ENCODE measurements at regions not wholly inside any gene's neighbourhood (a gene's known extent, or its start where the extent isn't known, plus 50 kb on each side); places are given as distances from the start of the nearest gene placed in this dataset.

DNA sequence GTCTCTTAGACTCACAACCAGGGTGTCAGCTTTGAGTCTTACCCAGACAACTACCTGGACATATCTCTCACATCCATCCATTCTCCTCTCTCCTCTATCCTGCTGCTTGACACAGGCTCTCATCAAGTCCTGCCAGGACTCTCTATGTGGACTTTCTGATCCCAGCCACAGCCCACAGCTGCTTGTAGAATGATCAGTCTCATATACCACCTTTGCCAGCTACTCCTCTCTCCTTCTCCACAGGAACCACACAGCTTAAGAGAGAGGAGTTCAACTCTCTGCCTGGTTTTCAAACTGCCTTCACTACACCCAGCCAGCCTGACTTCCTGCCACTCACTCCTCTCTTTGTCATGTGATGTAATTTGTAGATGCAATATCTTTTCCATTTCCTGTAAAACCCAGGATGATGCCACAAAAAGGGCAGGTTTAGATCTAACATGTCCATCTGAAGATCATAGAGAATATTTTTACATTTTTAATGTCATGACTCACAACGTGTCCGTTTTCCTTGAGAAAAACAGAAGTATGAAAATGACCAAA is 154.0 kb downstream of the RAB11FIP2 start:
- Mint-ChIP-seq H3K4me1 (peaks cover 12% of the 10 kb centered on the region), H3K27me3 (peaks cover 22% of the 10 kb centered on the region), H3K36me3 (no peaks in the 10 kb centered on the region), H3K4me3 (no peak overlapping the region), H3K27ac (no peak overlapping the region), H3K9me3 (peaks cover 3% of the 10 kb centered on the region)
- peak; percentile 36 for ATAC-seq (ENCODE audit: low read depth)
- DNase-seq = no peak
- POLR2A ChIA-PET = no interaction called here

DNA sequence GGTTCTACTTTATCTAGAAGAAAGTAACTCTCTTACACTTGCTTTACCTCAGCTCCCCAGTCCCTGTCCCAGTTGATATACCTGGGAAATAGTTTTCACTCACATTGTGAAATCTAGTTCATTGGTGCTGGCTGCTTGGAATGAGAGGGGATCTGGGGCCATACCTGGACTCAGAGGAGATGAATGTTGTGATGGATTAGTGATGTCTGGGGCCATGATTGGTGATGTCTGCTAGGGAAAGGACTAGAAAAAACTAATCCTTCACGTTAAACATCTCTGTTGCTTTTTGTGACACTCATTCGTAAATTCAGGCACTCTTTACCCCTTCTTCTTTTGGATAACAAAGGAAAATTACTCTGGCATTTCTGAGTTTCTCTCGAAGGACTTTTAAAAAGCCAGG is 152.4 kb downstream of the RAB11FIP2 start:
- peaks cover 12% of the 10 kb centered on the region for H3K4me1 Mint-ChIP-seq
- no peak overlapping the region for H3K4me3 Mint-ChIP-seq
- H3K27me3 Mint-ChIP-seq = peaks cover 19% of the 10 kb centered on the region

DNA sequence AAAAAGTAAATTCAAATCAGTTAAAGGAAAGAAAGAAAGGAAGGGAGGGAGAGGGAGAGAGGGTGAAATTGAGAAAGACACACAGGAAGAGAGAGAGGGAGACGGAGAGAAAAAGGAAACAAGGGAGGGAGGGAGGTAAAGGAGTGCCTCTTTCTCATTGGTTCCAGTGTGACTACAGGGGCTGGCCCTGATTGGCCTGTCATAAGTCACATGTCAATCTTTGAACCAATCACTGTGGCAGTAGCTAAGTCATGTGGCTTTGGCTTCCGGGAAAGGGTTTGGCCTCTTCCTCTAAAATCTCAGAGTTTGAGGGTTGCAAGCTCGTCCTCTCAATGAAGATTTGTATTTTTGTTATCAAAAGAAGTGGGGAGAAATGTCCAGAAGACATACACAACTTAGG is 150.2 kb downstream of the RAB11FIP2 start:
- POLR2A ChIA-PET = no interaction called here
- Mint-ChIP-seq H3K36me3 (no peaks in the 10 kb centered on the region), H3K9me3 (peaks cover 3% of the 10 kb centered on the region), H3K4me3 (no peak overlapping the region), H3K4me1 (peaks cover 12% of the 10 kb centered on the region), H3K27me3 (peaks cover 13% of the 10 kb centered on the region), H3K27ac (no peak overlapping the region)
- no peak for DNase-seq
- no peak for ATAC-seq (ENCODE audit: low read depth)

More for the DNA sequence above, 152.4 kb downstream of the RAB11FIP2 start:
- POLR2A ChIA-PET = no interaction called here
- no peak overlapping the region for H3K27ac Mint-ChIP-seq
- no peak for ATAC-seq (ENCODE audit: low read depth)
- no peak for DNase-seq
- H3K36me3 Mint-ChIP-seq = no peaks in the 10 kb centered on the region
- H3K9me3 Mint-ChIP-seq = peaks cover 3% of the 10 kb centered on the region

DNA sequence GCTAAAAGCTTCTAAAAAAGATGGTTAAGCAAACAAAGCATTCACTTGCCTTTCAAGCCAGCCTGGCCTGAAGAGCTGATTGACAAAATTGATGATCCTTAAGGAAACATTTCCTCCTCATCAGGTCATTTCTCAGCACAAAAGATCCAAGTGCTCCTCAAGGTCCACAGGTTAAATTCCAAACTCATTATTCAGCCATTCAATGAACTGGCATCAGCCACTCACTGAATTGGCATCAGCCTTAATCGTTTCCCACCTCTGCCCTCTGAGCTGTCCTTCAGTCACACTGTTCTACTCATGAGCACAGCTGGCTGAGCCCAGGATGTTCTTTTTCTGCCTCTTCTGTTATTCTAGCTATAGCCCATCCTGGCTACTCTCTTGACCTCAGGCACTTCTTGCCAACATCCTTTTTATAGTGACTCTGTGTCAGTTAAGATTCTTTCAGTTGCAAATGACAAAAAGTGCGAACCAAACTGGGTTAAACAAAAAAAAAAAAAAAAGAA is 147.5 kb downstream of the RAB11FIP2 start:
- H3K4me3 Mint-ChIP-seq = no peak overlapping the region
- peaks cover 3% of the 10 kb centered on the region for H3K4me1 Mint-ChIP-seq
- peaks cover 7% of the 10 kb centered on the region for H3K27me3 Mint-ChIP-seq
- no peak for DNase-seq
- H3K27ac Mint-ChIP-seq = no peak overlapping the region
- no peak for ATAC-seq (ENCODE audit: low read depth)
- POLR2A ChIA-PET = no interaction called here
- peaks cover 3% of the 10 kb centered on the region for H3K9me3 Mint-ChIP-seq
- no peaks in the 10 kb centered on the region for H3K36me3 Mint-ChIP-seq

DNA sequence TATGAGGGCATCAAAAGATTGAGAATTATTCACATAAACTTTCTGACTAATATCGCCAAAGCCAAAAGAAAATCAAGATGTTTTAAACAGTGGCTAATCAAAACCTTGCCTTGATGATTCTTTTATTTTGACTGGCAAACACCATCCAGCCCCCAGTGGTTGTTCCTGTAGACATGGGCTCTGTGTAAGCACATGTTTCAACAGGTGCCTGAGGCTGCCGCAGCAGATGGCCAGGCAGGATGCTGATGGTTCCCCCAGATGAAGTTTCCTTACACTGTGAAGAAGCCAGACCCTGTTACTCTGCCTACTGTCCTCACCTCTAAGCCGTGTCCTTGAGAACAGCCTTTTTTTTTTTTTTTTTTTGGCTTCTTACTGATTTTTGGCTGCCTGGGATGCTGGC is 146.5 kb downstream of the RAB11FIP2 start:
- Mint-ChIP-seq H3K4me1 (peaks cover 3% of the 10 kb centered on the region), H3K27me3 (peaks cover 13% of the 10 kb centered on the region), H3K36me3 (no peaks in the 10 kb centered on the region), H3K27ac (no peak overlapping the region), H3K4me3 (no peak overlapping the region), H3K9me3 (peaks cover 3% of the 10 kb centered on the region)
- ATAC-seq (ENCODE audit: low read depth) (no peak), DNase-seq (no peak)
- POLR2A ChIA-PET = no interaction called here

DNA sequence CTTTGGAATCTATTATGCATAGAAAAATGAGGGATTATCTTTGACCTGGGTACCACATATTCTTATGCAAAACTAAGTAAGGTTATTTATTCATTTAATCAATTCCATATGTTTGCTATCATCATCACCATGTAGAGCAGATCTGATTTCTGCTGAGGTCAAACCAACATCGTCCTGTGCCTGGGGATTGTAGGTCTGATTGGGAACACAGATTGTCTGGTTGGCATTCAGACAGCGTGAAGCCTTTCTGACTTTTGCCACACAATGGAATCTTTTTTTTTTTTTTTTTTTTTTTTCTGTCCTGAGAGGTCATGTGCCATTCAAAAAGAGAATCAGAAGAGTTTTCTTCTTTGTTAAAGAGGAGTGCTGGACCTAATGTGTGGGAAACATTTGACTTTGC is 142.9 kb downstream of the RAB11FIP2 start:
- Mint-ChIP-seq H3K4me3 (no peak overlapping the region), H3K27ac (no peak overlapping the region), H3K36me3 (no peaks in the 10 kb centered on the region), H3K27me3 (peaks cover 15% of the 10 kb centered on the region), H3K4me1 (no peaks in the 10 kb centered on the region), H3K9me3 (no peaks in the 10 kb centered on the region)
- no peak for ATAC-seq (ENCODE audit: low read depth)
- no peak for DNase-seq
- POLR2A ChIA-PET = no interaction called here

DNA sequence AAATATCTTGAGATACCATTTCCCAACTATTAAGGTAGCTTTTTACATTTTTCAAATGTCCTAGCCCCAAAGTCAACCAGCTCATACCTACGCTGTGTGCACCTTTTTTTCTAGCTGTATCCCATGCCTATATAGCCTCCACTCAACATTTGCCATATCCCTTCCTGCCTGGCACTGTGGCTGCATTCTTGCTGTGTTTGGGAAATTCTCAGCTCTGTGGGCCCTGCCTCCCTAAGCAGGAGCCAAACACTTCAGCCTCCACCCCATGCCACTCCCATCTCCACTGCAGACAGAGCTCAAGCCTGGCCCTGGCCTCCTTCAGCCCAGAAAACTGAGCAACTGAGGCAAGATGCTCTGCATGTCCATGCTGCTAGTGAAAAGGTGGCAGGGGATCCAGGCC is 141.3 kb downstream of the RAB11FIP2 start:
- peaks cover 21% of the 10 kb centered on the region for H3K27me3 Mint-ChIP-seq

DNA sequence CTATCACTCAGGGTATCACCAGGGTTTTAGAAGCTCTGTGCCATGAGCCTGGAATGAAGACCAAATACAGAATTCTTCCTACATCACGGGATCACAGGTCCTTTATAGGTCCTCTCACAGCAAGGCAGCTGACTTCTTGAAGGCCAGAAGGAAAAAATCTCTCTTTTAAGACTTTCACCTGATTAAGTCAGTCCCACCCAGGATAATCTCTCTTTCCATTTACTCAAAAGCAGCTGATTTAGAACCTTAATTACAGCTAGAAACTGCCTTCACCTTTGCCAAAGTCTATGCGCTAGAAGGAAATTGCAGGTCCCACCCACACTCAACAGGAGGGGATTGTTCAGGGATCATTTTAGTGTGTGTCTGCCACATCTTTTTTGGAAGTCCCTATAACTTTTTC is 135.1 kb downstream of the RAB11FIP2 start:
- H3K27ac Mint-ChIP-seq = no peak overlapping the region
- POLR2A ChIA-PET = no interaction called here
- ATAC-seq (ENCODE audit: low read depth) (no peak), DNase-seq (no peak)
- no peak overlapping the region for H3K4me3 Mint-ChIP-seq
- H3K4me1 Mint-ChIP-seq = no peaks in the 10 kb centered on the region
- H3K9me3 Mint-ChIP-seq = no peaks in the 10 kb centered on the region
- peaks cover 33% of the 10 kb centered on the region for H3K27me3 Mint-ChIP-seq
- H3K36me3 Mint-ChIP-seq = no peaks in the 10 kb centered on the region

More for the DNA sequence above, 141.3 kb downstream of the RAB11FIP2 start:
- no peak for DNase-seq
- Mint-ChIP-seq H3K4me3 (no peak overlapping the region), H3K9me3 (no peaks in the 10 kb centered on the region), H3K4me1 (no peaks in the 10 kb centered on the region), H3K27ac (no peak overlapping the region), H3K36me3 (no peaks in the 10 kb centered on the region)
- POLR2A ChIA-PET = no interaction called here
- ATAC-seq (ENCODE audit: low read depth) = no peak

DNA sequence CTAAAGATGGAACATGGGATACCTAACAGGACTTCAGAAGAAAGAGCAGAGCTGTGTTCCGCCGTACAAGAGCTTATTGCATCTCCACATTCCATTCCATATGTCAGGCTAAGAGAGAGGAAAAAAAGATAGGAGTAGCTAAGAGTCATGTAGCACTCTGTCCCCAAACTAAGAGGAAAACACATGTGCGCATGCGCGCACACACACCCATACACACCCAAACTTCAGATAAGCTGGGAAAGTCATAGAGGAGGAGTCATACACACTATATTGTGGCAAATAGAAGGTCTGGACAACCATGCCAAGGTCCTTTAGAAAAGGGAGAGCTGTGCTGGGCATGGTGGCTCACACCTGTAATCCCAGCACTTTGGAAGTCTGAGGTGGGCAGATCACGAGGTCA is 132.4 kb downstream of the RAB11FIP2 start:
- DNase-seq (no peak), ATAC-seq (ENCODE audit: low read depth) (no peak)
- Mint-ChIP-seq H3K27me3 (peaks cover 32% of the 10 kb centered on the region), H3K36me3 (no peaks in the 10 kb centered on the region), H3K9me3 (no peaks in the 10 kb centered on the region), H3K4me1 (no peaks in the 10 kb centered on the region), H3K27ac (no peak overlapping the region), H3K4me3 (no peak overlapping the region)
- POLR2A ChIA-PET = no interaction called here

DNA sequence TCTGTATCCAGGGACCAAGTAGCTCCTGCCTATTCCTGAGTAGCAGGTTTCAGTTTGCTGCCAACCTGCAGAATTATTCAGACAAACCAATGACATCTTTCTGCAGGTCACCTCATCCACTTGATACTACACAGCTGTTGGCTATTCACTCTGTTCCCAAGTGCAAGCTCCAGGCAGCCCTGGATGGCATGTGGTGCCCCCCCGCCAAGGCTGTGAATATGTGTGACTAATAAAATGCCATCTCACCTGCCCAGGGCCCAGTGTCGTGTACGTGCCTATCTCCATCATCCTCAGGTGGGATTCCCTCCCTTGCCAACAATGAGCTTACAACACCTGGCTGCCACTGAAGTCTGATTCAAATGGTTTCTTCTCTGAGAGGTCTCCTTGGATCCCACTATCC is 125.8 kb downstream of the RAB11FIP2 start:
- Mint-ChIP-seq H3K27me3 (no peaks in the 10 kb centered on the region), H3K36me3 (no peaks in the 10 kb centered on the region), H3K4me3 (no peak overlapping the region), H3K4me1 (no peaks in the 10 kb centered on the region), H3K9me3 (no peaks in the 10 kb centered on the region), H3K27ac (no peak overlapping the region)
- DNase-seq (no peak), ATAC-seq (ENCODE audit: low read depth) (no peak)
- POLR2A ChIA-PET = no interaction called here

DNA sequence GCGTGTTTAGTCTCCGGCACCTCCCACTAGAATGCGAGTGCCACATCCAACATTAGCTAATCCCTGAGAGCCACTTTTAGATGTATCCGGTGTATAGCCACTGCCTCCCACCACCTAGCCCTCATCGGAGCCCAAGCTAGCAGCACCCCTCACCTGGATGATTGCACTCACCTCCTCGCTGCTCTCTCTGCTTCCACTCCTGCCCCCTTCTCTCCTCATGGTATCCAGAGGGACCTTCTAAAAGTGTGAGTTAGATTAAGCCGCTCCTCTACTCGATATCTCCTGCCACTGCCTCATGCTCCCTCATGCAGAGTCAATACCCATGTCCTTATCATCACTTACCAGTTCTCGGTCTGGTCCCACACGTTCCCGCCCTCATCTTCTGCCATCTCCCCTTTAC is 125.3 kb downstream of the RAB11FIP2 start:
- POLR2A ChIA-PET = no interaction called here
- no peak for ATAC-seq (ENCODE audit: low read depth)
- DNase-seq = no peak
- no peak overlapping the region for H3K4me3 Mint-ChIP-seq
- no peaks in the 10 kb centered on the region for H3K4me1 Mint-ChIP-seq
- no peaks in the 10 kb centered on the region for H3K9me3 Mint-ChIP-seq
- no peak overlapping the region for H3K27ac Mint-ChIP-seq
- H3K36me3 Mint-ChIP-seq = no peaks in the 10 kb centered on the region
- no peaks in the 10 kb centered on the region for H3K27me3 Mint-ChIP-seq

DNA sequence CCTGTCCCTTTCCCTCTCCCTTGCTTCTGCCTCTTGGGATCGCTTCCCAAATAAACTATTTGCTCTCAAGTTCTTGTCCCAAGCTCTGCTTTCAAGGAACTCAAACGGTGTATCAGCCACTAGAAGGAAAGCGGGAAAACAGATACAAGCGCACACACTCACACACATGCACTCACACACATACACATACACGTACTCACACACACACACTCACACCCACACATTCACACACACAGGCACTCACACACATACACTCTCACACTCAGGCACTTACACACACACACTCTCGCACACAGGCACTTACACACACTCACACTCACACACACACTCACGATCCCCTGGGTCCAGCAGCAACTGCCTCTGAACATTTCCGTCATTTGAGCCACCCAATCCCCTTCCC is 121.9 kb downstream of the RAB11FIP2 start:
- POLR2A ChIA-PET = no interaction called here
- H3K27ac Mint-ChIP-seq = no peak overlapping the region
- no peaks in the 10 kb centered on the region for H3K4me1 Mint-ChIP-seq
- ATAC-seq (ENCODE audit: low read depth) = no peak
- H3K27me3 Mint-ChIP-seq = peaks cover 2% of the 10 kb centered on the region
- H3K4me3 Mint-ChIP-seq = no peak overlapping the region
- no peaks in the 10 kb centered on the region for H3K9me3 Mint-ChIP-seq
- no peak for DNase-seq
- H3K36me3 Mint-ChIP-seq = no peaks in the 10 kb centered on the region

DNA sequence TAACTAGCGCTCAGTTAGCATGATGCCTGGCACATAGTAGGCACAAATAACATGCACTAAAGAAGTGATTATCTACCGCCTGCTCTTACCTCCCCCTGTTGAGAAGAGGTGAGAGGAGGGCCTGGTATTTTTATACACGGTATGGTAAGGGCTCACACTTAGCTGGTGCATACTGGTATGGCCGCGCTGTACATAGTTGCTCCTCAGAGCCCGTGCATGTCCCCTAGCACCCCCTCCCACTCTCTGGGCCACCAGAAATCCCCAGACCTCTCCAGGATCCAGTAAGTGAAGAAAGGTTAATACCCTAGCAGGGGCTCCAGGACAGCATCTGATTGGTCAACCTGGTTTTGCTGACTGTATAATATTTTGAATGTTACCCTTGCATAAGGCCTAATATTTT is 121.4 kb downstream of the RAB11FIP2 start:
- DNase-seq = no peak
- Mint-ChIP-seq H3K4me1 (no peaks in the 10 kb centered on the region), H3K36me3 (no peaks in the 10 kb centered on the region), H3K4me3 (no peak overlapping the region), H3K27ac (no peak overlapping the region), H3K9me3 (no peaks in the 10 kb centered on the region), H3K27me3 (peaks cover 2% of the 10 kb centered on the region)
- no peak for ATAC-seq (ENCODE audit: low read depth)
- POLR2A ChIA-PET = no interaction called here

DNA sequence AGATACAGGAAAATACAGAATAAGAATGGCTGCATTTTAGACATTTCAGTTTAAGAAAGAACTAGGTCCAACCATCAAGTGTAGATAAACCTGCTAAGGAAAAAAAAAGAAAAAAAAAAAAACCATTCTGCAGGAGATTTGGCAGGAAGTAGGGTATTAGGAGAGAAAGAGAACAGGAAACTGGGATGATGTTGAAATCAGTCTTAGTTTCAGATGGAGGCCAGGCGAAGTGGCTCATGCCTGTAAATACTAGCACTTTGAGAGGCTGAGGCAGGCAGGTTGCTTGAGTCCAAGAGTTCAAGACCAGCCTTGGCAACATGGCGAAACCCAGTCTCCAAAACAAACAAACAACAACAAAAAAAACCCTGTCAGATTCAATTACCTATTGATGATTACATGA is 120.2 kb downstream of the RAB11FIP2 start:
- DNase-seq (no peak), ATAC-seq (ENCODE audit: low read depth) (no peak)
- Mint-ChIP-seq H3K4me3 (no peak overlapping the region), H3K4me1 (no peaks in the 10 kb centered on the region), H3K36me3 (no peaks in the 10 kb centered on the region), H3K27ac (no peak overlapping the region), H3K27me3 (peaks cover 2% of the 10 kb centered on the region), H3K9me3 (no peaks in the 10 kb centered on the region)
- POLR2A ChIA-PET = no interaction called here

DNA sequence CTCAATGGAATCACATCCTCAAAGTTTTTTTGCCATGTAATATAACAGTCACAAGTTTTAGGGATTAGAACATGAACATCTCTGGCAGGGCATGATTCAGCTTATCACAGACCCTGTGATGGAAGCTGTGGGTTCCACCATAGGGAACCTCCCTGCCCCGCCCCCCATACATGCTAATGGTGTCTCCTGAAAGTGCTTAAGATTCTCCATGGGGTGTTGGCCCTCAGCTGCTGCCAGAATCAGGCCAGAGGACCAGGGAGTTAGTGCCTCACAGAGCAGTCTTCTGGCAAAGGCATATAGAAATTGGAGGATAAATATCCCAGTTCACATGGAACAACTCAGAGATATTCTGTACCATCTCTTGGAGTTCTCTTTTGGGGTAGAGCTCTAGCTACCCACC is 119.4 kb downstream of the RAB11FIP2 start:
- H3K4me1 Mint-ChIP-seq = no peaks in the 10 kb centered on the region
- H3K27me3 Mint-ChIP-seq = peaks cover 2% of the 10 kb centered on the region
- H3K9me3 Mint-ChIP-seq = no peaks in the 10 kb centered on the region
- no peak overlapping the region for H3K27ac Mint-ChIP-seq
- no peak for ATAC-seq (ENCODE audit: low read depth)
- H3K4me3 Mint-ChIP-seq = no peak overlapping the region
- H3K36me3 Mint-ChIP-seq = no peaks in the 10 kb centered on the region
- no peak for DNase-seq
- POLR2A ChIA-PET = no interaction called here

All from activated naive CD8-positive, alpha-beta T cell treated with anti-CD3 and anti-CD28 coated beads, Interleukin-2, amount 10 ng/mL, durations not matched to agents 7 days and 5 days (primary cell).